Fibroblast of the aortic adventitia (primary cell): ENCODE measurements at regions not wholly inside any gene's neighbourhood (a gene's known extent, or its start where the extent isn't known, plus 50 kb on each side); places are given as distances from the start of the nearest gene placed in this dataset. TPM values are rescaled to one million over a fixed set of nuclear protein-coding genes. Genes with fewer than 3 reads are reported as not detected.

ENCODE experiments used
- DNase-seq: peaks from one replicate; pipeline ENCODE4 v3.0.0-alpha.2; 2010; ENCODE audit warnings: low read depth
- H3K4me3 ChIP-seq: 2 replicates; pipeline ENCODE4 v1.5.1; 2011; ENCODE audit warnings: low read depth, mild to moderate bottlenecking, control low read depth, low read length, moderate library complexity
- CTCF ChIP-seq: IDR thresholded peaks from 2 replicates; pipeline ENCODE4 v1.5.1; 2011; ENCODE audit warnings: mild to moderate bottlenecking, low read length, control low read depth, inconsistent platforms; ENCODE audit not compliant: insufficient read depth
- small RNA-seq: library from RNA; depleted of rRNA; stranded (forward); fragments of <200 nt; gene quantifications from one replicate; pipeline ENCODE3, GENCODE V24; 2012

DNA sequence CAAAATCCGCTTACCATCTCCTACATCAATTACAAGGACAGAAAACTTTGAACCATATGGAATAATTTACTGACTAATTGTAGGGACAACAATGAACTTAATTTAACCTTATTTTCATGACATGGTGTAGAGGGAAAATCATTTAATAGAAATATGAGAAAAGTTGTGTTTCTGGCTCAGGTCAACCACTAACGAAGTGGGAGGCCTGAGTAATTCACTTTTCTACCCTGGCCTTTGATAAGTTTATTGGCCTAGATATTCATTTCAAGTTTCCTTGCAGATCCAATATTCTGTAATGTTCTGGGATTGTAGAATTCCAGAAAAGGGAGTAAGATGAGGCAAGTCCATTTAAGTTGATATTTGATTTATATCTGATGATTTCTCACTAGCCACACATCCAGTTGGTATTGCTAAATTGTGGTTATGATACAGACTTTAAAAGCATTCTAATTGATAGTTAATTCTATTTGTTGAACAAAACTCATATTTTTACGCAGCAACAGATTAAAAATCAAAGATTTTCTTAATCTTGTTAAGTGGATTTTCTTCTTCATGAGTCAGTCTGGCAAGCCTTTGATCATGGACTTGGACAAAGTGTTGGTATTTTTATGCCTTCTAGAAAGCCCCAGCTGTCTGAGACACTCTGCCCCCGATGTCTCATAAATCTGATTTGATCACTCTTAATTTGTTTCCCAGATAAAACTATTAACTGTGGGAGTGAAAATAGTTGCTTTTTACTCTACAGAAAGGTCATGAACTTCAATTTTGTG, 336.5 kb downstream of the TMEM135 start:
- peak; percentile 22 for DNase-seq
- H3K4me3 ChIP-seq, result no peak overlapping the region
- no peak for TF ChIP-seq CTCF

Small RNAs in the stretch of these regions (small RNA-seq; reads per million reads assigned to genes)
- not detected for gene AP000676.1
- gene RF00026, result not detected
- gene RNU6-1135P, result not detected
